ENCODE measurements at regions not wholly inside any gene's neighbourhood (a gene's known extent, or its start where the extent isn't known, plus 50 kb on each side); places are given as distances from the start of the nearest gene placed in this dataset.

DNA sequence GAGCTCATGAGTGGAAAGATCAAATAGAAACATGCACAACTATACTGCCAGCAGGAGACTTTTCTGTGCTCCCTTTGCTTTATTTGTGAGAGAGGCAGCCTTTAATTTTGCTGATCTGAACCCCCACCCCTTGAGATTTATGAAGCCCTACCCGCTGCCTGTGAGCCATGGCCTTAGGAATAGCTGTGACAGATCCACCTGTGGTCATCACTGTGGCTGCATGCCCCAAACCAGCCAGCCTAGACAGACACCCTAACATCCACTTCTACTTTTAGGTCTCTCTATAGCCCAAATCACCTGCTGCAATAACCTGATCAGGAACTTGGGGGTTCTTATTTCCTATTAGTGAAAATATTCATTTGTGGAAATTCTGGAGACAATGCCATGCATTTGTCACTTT lies 196.2 kb downstream of the C1orf94 start:
- ATAC-seq = no peak
- TF ChIP-seq ZC3H10 (CRISPR knock-in tag; IDR thresholded peaks at IDR 0.05) = no peak
- TF ChIP-seq, protein P1, sequence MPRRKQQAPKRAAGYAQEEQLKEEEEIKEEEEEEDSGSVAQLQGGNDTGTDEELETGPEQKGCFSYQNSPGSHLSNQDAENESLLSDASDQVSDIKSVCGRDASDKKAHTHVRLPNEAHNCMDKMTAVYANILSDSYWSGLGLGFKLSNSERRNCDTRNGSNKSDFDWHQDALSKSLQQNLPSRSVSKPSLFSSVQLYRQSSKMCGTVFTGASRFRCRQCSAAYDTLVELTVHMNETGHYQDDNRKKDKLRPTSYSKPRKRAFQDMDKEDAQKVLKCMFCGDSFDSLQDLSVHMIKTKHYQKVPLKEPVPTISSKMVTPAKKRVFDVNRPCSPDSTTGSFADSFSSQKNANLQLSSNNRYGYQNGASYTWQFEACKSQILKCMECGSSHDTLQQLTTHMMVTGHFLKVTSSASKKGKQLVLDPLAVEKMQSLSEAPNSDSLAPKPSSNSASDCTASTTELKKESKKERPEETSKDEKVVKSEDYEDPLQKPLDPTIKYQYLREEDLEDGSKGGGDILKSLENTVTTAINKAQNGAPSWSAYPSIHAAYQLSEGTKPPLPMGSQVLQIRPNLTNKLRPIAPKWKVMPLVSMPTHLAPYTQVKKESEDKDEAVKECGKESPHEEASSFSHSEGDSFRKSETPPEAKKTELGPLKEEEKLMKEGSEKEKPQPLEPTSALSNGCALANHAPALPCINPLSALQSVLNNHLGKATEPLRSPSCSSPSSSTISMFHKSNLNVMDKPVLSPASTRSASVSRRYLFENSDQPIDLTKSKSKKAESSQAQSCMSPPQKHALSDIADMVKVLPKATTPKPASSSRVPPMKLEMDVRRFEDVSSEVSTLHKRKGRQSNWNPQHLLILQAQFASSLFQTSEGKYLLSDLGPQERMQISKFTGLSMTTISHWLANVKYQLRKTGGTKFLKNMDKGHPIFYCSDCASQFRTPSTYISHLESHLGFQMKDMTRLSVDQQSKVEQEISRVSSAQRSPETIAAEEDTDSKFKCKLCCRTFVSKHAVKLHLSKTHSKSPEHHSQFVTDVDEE (CRISPR knock-in tag; IDR thresholded peaks at IDR 0.05) = no peak
- no peak for TF ChIP-seq TOX (CRISPR knock-in tag; IDR thresholded peaks at IDR 0.05; ENCODE audit: borderline replicate concordance)
- TF ChIP-seq, protein P2, sequence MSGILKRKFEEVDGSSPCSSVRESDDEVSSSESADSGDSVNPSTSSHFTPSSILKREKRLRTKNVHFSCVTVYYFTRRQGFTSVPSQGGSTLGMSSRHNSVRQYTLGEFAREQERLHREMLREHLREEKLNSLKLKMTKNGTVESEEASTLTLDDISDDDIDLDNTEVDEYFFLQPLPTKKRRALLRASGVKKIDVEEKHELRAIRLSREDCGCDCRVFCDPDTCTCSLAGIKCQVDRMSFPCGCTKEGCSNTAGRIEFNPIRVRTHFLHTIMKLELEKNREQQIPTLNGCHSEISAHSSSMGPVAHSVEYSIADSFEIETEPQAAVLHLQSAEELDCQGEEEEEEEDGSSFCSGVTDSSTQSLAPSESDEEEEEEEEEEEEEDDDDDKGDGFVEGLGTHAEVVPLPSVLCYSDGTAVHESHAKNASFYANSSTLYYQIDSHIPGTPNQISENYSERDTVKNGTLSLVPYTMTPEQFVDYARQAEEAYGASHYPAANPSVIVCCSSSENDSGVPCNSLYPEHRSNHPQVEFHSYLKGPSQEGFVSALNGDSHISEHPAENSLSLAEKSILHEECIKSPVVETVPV (CRISPR knock-in tag; IDR thresholded peaks at IDR 0.05) = no peak
- no peak for TF ChIP-seq ZNF8 (CRISPR knock-in tag; IDR thresholded peaks at IDR 0.05)
- TF ChIP-seq ISL1 (CRISPR knock-in tag; IDR thresholded peaks at IDR 0.05) = no peak
- no peak for TF ChIP-seq OSR1 (CRISPR knock-in tag; IDR thresholded peaks at IDR 0.05)
- TF ChIP-seq ARNTL (CRISPR knock-in tag; IDR thresholded peaks at IDR 0.05; ENCODE audit: borderline replicate concordance, low read depth) = no peak
- no peak for TF ChIP-seq POU6F1 (CRISPR knock-in tag; IDR thresholded peaks at IDR 0.05; ENCODE audit: borderline replicate concordance, low read depth)

DNA sequence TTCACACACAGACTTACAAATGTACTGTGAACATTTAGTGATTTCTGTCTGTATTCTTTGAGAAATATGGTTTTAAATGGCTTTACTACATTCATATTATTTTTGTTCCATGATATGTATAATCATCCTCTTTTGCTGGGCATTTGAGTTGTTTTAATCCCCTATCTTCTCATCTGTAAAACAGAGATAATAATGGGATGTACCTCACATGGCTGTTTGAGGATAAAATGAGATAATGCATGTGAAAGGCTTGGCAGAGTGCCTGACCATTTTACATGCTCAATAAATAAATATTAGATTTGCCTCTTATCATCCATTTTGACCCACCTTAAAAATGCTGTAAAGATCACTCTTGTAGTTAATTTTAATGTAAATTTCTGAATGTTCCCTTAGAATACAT lies 197.2 kb downstream of the C1orf94 start:
- no peak for TF ChIP-seq ZNF565 (CRISPR knock-in tag; conservative IDR thresholded peaks at IDR 0.05; ENCODE audit: low read depth)
- TF ChIP-seq, protein P3, sequence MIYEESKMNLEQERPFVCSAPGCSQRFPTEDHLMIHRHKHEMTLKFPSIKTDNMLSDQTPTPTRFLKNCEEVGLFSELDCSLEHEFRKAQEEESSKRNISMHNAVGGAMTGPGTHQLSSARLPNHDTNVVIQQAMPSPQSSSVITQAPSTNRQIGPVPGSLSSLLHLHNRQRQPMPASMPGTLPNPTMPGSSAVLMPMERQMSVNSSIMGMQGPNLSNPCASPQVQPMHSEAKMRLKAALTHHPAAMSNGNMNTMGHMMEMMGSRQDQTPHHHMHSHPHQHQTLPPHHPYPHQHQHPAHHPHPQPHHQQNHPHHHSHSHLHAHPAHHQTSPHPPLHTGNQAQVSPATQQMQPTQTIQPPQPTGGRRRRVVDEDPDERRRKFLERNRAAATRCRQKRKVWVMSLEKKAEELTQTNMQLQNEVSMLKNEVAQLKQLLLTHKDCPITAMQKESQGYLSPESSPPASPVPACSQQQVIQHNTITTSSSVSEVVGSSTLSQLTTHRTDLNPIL (CRISPR knock-in tag; IDR thresholded peaks at IDR 0.05; ENCODE audit: low read depth) = no peak
- TF ChIP-seq ZFP3 (CRISPR knock-in tag; IDR thresholded peaks at IDR 0.05) = no peak
- no peak for TF ChIP-seq ZFP30 (CRISPR knock-in tag; IDR thresholded peaks at IDR 0.05)
- TF ChIP-seq, protein P1 (CRISPR knock-in tag; IDR thresholded peaks at IDR 0.05) = no peak
- no peak for TF ChIP-seq PPARA (CRISPR knock-in tag; IDR thresholded peaks at IDR 0.05; ENCODE audit: borderline replicate concordance)
- TF ChIP-seq SNAI2 (CRISPR knock-in tag; IDR thresholded peaks at IDR 0.05) = no peak
- TF ChIP-seq ESRRG (CRISPR knock-in tag; IDR thresholded peaks at IDR 0.05) = no peak
- TF ChIP-seq TOX (CRISPR knock-in tag; IDR thresholded peaks at IDR 0.05; ENCODE audit: borderline replicate concordance) = no peak
- TF ChIP-seq, protein P4, sequence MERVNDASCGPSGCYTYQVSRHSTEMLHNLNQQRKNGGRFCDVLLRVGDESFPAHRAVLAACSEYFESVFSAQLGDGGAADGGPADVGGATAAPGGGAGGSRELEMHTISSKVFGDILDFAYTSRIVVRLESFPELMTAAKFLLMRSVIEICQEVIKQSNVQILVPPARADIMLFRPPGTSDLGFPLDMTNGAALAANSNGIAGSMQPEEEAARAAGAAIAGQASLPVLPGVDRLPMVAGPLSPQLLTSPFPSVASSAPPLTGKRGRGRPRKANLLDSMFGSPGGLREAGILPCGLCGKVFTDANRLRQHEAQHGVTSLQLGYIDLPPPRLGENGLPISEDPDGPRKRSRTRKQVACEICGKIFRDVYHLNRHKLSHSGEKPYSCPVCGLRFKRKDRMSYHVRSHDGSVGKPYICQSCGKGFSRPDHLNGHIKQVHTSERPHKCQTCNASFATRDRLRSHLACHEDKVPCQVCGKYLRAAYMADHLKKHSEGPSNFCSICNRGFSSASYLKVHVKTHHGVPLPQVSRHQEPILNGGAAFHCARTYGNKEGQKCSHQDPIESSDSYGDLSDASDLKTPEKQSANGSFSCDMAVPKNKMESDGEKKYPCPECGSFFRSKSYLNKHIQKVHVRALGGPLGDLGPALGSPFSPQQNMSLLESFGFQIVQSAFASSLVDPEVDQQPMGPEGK (CRISPR knock-in tag; IDR thresholded peaks at IDR 0.05; ENCODE audit: borderline replicate concordance) = no peak
- TF ChIP-seq ZNF70 (CRISPR knock-in tag; IDR thresholded peaks at IDR 0.05) = no peak
- TF ChIP-seq, protein P2 (CRISPR knock-in tag; IDR thresholded peaks at IDR 0.05) = no peak
- no peak for TF ChIP-seq ARNTL (CRISPR knock-in tag; IDR thresholded peaks at IDR 0.05; ENCODE audit: borderline replicate concordance, low read depth)
- no peak for TF ChIP-seq TCF4 (CRISPR knock-in tag; IDR thresholded peaks at IDR 0.05; ENCODE audit: borderline replicate concordance)
- TF ChIP-seq POU6F1 (CRISPR knock-in tag; IDR thresholded peaks at IDR 0.05; ENCODE audit: borderline replicate concordance, low read depth) = no peak
- TF ChIP-seq GLIS3 (CRISPR knock-in tag; IDR thresholded peaks at IDR 0.05) = no peak
- TF ChIP-seq ZC3H10 (CRISPR knock-in tag; IDR thresholded peaks at IDR 0.05) = no peak
- no peak for TF ChIP-seq CSDC2 (CRISPR knock-in tag; IDR thresholded peaks at IDR 0.05)

More for the DNA sequence above, 197.2 kb downstream of the C1orf94 start:
- no peak for ATAC-seq
